ENCODE measurements at regions not wholly inside any gene's neighbourhood (a gene's known extent, or its start where the extent isn't known, plus 50 kb on each side); places are given as distances from the start of the nearest gene placed in this dataset.

- Histone ChIP-seq H3K4me3 (no peak overlapping the region), H3K36me3 (no peaks in the 10 kb centered on the region), H3K9me3 (peaks cover 0 to 30% (median 2%) of the 10 kb centered on the region in 12 donors), H3K27me3 (no peaks in the 10 kb centered on the region), H3K4me1 (peaks cover 0 to 15% (median 0%) of the 10 kb centered on the region in 12 donors), H3K27ac (no peak overlapping the region)
- TF ChIP-seq CTCF (IDR thresholded peaks at IDR 0.05), result no peak
- no peak for TF ChIP-seq POLR2A (IDR thresholded peaks at IDR 0.05)
- DNase-seq, result no peak
- no peak for ATAC-seq
- intact Hi-C loops (cut with DNase I), result no loop called here
These were observed 206.9 kb upstream of the SLC38A2 start for GRCh38 chr12:46579474-46579873.

GRCh38 chr12:46578190-46578982 lies 205.8 kb upstream of the SLC38A2 start:
- DNase-seq, result no peak
- Histone ChIP-seq H3K4me3 (no peak overlapping the region), H3K27me3 (no peaks in the 10 kb centered on the region), H3K36me3 (no peaks in the 10 kb centered on the region), H3K9me3 (peaks cover 0 to 19% (median 0%) of the 10 kb centered on the region in 12 donors), H3K27ac (no peak overlapping the region), H3K4me1 (peaks cover 0 to 23% (median 6%) of the 10 kb centered on the region in 12 donors)
- no peak for ATAC-seq
- TF ChIP-seq CTCF (IDR thresholded peaks at IDR 0.05) (no peak), POLR2A (IDR thresholded peaks at IDR 0.05) (no peak)
- intact Hi-C loops (cut with DNase I), result no loop called here
- WGBS, 4 donors, result 75 to 80% (median 76%) methylated on average over 4 of the region's 4 CpGs

GRCh38 chr12:46577063-46577776 lies 204.6 kb upstream of the SLC38A2 start:
- Histone ChIP-seq H3K36me3 (no peaks in the 10 kb centered on the region), H3K9me3 (peaks cover 0 to 11% (median 0%) of the 10 kb centered on the region in 12 donors), H3K27ac (no peak overlapping the region), H3K4me3 (no peak overlapping the region), H3K27me3 (no peaks in the 10 kb centered on the region), H3K4me1 (peaks cover 0 to 33% (median 11%) of the 10 kb centered on the region in 12 donors)
- 84 to 87% (median 85%) methylated on average over 5 of the region's 5 CpGs for WGBS, 4 donors
- no peak for TF ChIP-seq POLR2A (IDR thresholded peaks at IDR 0.05)
- no peak for TF ChIP-seq CTCF (IDR thresholded peaks at IDR 0.05)
- intact Hi-C loops (cut with DNase I), result no loop called here
- DNase-seq (no peak), ATAC-seq (no peak)

GRCh38 chr12:46574847-46575246 lies 202.3 kb upstream of the SLC38A2 start:
- 60 to 78% (median 68%) methylated on average over 2 of the region's 2 CpGs for WGBS, 4 donors
- intact Hi-C loops (cut with DNase I), result no loop called here
- Histone ChIP-seq H3K27ac (no peak overlapping the region), H3K9me3 (no peaks in the 10 kb centered on the region), H3K27me3 (no peaks in the 10 kb centered on the region), H3K36me3 (no peaks in the 10 kb centered on the region), H3K4me1 (peaks cover 0 to 33% (median 11%) of the 10 kb centered on the region in 12 donors), H3K4me3 (no peak overlapping the region)
- ATAC-seq (no peak), DNase-seq (no peak)
- no peak for TF ChIP-seq POLR2A (IDR thresholded peaks at IDR 0.05)
- TF ChIP-seq CTCF (IDR thresholded peaks at IDR 0.05), result no peak

Measured in heart left ventricle (tissue), 16 donors.